ENCODE measurements at regions not wholly inside any gene's neighbourhood (a gene's known extent, or its start where the extent isn't known, plus 50 kb on each side); places are given as distances from the start of the nearest gene placed in this dataset.

GRCh38 chr20:50405235-50405914, 104.8 kb upstream of the PTPN1 start:
- Histone ChIP-seq H3K27me3 (ENCODE audit: control insufficient read depth in 2 of 2, insufficient read depth in 2 of 2, low read length in 2 of 2) (0 out of 5 replicates have a peak, but pooled peaks cover 2 to 7% of the 10 kb centered on the region in 2 experiments), H3K9ac (ENCODE audit: insufficient read depth in 1 of 2, low read depth in 2 of 2, low read length in 2 of 2) (no peak overlapping the region), H2AFZ (ENCODE audit: low read depth, low read length) (no peak overlapping the region), H3K4me1 (replicated peaks in 1 of 2; ENCODE audit: control insufficient read depth in 2 of 2, insufficient read depth in 2 of 2, low read length in 2 of 2) (no peaks in the 10 kb centered on the region), H3K9me3 (replicated peaks; ENCODE audit: control insufficient read depth, insufficient read depth, low read depth, low read length) (no peaks in the 10 kb centered on the region), H3K9me1 (ENCODE audit: control insufficient read depth, insufficient read depth, low read length) (no peaks in the 10 kb centered on the region), H4K20me1 (replicated peaks; ENCODE audit: control insufficient read depth, insufficient read depth, low read length) (no peaks in the 10 kb centered on the region), H3K27ac (ENCODE audit: extremely low read depth, low read depth, low read length) (no peak overlapping the region), H3K79me2 (ENCODE audit: control insufficient read depth, insufficient read depth, low read length) (no peaks in the 10 kb centered on the region), H3K4me2 (ENCODE audit: insufficient read depth, low read length) (no peak overlapping the region), H3K36me3 (ENCODE audit: control insufficient read depth, insufficient read depth, low read length) (no peaks in the 10 kb centered on the region), H3K4me3 (no peak overlapping the region)
- in situ Hi-C loops (cut with MboI) (no loop called here), intact Hi-C loops (cut with micrococcal nuclease) (no loop called here)
- BruUV-seq (replicated peaks) = no TSS peak
- ChIA-PET POLR2A (interaction anchor here (0.6 to 0.8 kb wide), 3 partner anchors 28 to 74 kb away, joined by 3 to 4 read pairs (median 3); no protein-coding TSS in a partner anchor), CTCF (ENCODE audit: low intra/inter-chr PET ratio) (no interaction called here)
- DNase-seq (ENCODE audit: extremely low read depth in 1 of 4, low spot score in 3 of 4) (no peak), FAIRE-seq (no peak), ATAC-seq (no peak)
- WGBS (ENCODE audit: insufficient coverage, low coverage, missing lambda C conversion rate) = 54% methylated on average over 9 of the region's 10 CpGs
- TF ChIP-seq CEBPZ (IDR thresholded peaks at IDR 0.05; ENCODE audit: borderline replicate concordance, low read depth, low read length) (no peak), E2F6 (IDR thresholded peaks at IDR 0.05; ENCODE audit: borderline replicate concordance in 1 of 2, extremely low read depth in 1 of 2, insufficient read depth in 1 of 2, insufficient read length in 1 of 2, low read depth in 1 of 2, low read length in 1 of 2, poor library complexity in 1 of 2, severe bottlenecking in 1 of 2) (no peak), GMEB1 (CRISPR knock-in tag; IDR thresholded peaks at IDR 0.05) (no peak), SMARCE1 (IDR thresholded peaks at IDR 0.05) (no peak), CLOCK (CRISPR knock-in tag; IDR thresholded peaks at IDR 0.05; ENCODE audit: borderline replicate concordance) (no peak), CBX3 (IDR thresholded peaks at IDR 0.05; ENCODE audit: borderline replicate concordance in 1 of 2, low read length in 2 of 2) (no peak), ZNF639 (CRISPR knock-in tag; conservative IDR thresholded peaks at IDR 0.05 in 1 of 2, IDR thresholded peaks at IDR 0.05 in 1 of 2) (no peak), ZC3H11A (IDR thresholded peaks at IDR 0.05; ENCODE audit: low read depth, low read length) (no peak), RUNX1 (IDR thresholded peaks at IDR 0.05; ENCODE audit: low read depth) (no peak)

Measured in K562 (cell line).